LNCaP clone FGC (cell line): ENCODE measurements at regions not wholly inside any gene's neighbourhood (a gene's known extent, or its start where the extent isn't known, plus 50 kb on each side); places are given as distances from the start of the nearest gene placed in this dataset.

ENCODE experiments used
- DNase-seq: peaks from one replicate; pipeline ENCODE4 v3.0.0-alpha.2; 2011; ENCODE audit warnings: low read depth
- H3K4me3 ChIP-seq: 2 replicates; pipeline ENCODE4 v1.5.1; 2011; ENCODE audit warnings: mild to moderate bottlenecking, low read depth, low read length, control low read depth
- CTCF ChIP-seq: IDR thresholded peaks from 2 replicates; pipeline ENCODE4 v1.5.1; 2012; ENCODE audit warnings: mild to moderate bottlenecking; ENCODE audit not compliant: control insufficient read depth, insufficient read depth; ENCODE audit errors: extremely low read depth

GRCh38 chr2:166614029-166614428 is 120.0 kb upstream of the SCN7A start:
- no peak for TF ChIP-seq CTCF
- H3K4me3 ChIP-seq = no peak overlapping the region
- no peak for DNase-seq

- no peak for TF ChIP-seq CTCF
- no peak for DNase-seq
- H3K4me3 ChIP-seq = no peak overlapping the region
These were observed 119.2 kb upstream of the SCN7A start for GRCh38 chr2:166613226-166613625.

- H3K4me3 ChIP-seq = no peak overlapping the region
- no peak for DNase-seq
- no peak for TF ChIP-seq CTCF
These were observed 118.2 kb upstream of the SCN7A start for GRCh38 chr2:166612214-166612613.

- DNase-seq = no peak
- H3K4me3 ChIP-seq = no peak overlapping the region
- TF ChIP-seq CTCF = no peak
These were observed 116.9 kb upstream of the SCN7A start for GRCh38 chr2:166610913-166611305.

- no peak for DNase-seq
- no peak overlapping the region for H3K4me3 ChIP-seq
- no peak for TF ChIP-seq CTCF
These were observed 116.3 kb upstream of the SCN7A start for GRCh38 chr2:166610180-166610912.

- DNase-seq = no peak
- no peak overlapping the region for H3K4me3 ChIP-seq
- TF ChIP-seq CTCF = no peak
These were observed 115.3 kb upstream of the SCN7A start for GRCh38 chr2:166609183-166609959.
